ENCODE measurements at regions not wholly inside any gene's neighbourhood (a gene's known extent, or its start where the extent isn't known, plus 50 kb on each side); places are given as distances from the start of the nearest gene placed in this dataset.
"Not testable (repeated sequence)": the region's sequence is repeated elsewhere in the genome, so short reads cannot be mapped to it uniquely, and the experiment has no call there.

DNA sequence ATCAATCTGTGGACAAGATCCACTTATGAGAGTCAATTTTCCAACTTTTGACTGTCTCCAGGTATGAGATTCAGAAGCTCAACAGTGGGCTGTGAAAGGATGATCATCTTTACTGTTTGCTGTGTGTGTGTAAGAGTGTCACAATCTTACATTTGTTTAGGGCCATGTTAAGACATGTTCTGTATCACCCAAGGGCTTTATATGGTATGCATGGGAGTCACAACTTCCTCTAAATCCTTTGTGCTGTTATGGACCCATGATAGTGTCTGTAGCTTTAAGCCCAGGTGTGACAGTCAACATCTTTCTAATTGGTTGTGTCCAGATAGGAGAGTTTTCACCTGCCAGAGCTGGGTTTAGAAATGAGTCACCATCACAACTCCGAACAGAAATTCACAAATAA, 70.2 kb downstream of the ZNF726 start:
- not testable (repeated sequence) for DNase-seq

DNA sequence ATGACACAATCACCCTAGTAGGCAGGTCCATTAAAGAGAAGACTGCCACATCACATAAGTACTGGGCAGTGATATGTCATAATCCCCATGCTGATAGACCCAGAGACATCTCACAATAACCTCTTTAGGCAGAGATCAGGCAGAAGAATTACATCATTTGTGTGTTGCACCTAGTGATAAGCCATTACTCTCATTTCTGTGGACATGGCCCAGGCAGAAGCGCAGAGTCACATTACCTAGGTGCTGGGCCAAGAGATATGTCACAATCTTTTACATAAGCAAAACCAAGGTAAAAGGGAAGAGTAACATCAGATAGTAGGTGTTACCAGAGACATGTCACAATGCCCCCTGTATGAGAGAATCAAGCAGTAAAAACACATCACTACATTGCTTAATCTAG, 71.9 kb downstream of the ZNF726 start:
- no peak for DNase-seq

DNA sequence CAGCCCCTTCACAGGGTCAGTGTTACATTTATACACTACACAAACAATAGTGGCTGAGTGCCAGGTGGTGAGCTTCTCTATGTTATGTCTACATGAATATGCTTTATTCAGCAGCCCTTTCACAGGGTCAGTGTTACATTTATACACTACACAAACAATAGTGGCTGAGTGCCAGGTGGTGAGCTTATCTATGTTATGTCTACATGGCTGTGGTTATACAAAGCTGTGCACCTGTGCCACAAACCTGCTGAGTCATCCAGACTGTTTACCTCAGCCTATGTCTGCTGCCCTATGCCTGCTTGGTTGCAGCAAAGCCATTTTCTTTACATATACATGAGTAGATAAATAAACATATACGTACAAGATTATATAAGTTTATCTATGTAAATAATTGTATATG, 76.5 kb downstream of the ZNF726 start:
- DNase-seq: peak; percentile 82

GRCh38 chr19:23992348-23992747, 77.7 kb downstream of the ZNF726 start:
- no peak for DNase-seq

- DNase-seq: no peak
Measured at GRCh38 chr19:23993440-23993839, 78.8 kb downstream of the ZNF726 start.

DNA sequence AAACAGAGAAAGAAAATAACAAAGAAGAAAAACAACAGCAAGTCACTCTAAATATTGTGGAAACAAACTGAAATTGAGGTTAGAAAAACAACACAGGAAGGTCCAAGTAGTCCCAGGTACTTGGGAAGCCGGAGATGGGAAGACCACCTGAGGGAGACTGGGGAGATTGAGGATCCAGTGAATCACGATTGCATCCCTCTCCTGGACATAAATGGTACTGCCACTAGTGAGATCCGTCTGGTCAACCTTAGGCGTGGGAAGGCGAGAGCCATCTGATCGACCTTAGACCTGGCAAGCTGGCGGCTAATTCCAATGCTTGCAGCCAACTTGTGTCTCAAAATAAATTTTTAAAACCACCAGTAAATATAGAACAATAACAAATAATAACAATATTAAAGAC, 81.9 kb downstream of the ZNF726 start:
- no peak for DNase-seq

DNA sequence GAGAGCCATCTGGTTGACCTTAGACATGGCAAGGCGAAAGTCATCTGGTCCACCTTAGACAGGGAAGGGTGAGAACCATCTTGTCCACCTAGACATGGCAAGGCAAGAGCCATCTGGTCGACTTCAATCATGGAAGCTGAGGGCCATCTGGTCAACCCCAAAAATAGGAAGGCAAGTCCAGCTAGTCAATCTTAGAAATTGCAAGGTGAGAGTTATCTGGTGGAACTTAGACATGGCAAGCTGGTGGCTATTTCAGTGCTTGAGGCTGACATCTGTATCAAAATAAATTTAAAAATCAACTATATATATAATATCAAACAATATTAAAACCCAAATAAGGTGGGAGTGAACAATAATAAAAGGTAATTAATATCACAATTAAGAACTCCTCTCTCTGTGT, 83.9 kb downstream of the ZNF726 start:
- DNase-seq: no peak

DNA sequence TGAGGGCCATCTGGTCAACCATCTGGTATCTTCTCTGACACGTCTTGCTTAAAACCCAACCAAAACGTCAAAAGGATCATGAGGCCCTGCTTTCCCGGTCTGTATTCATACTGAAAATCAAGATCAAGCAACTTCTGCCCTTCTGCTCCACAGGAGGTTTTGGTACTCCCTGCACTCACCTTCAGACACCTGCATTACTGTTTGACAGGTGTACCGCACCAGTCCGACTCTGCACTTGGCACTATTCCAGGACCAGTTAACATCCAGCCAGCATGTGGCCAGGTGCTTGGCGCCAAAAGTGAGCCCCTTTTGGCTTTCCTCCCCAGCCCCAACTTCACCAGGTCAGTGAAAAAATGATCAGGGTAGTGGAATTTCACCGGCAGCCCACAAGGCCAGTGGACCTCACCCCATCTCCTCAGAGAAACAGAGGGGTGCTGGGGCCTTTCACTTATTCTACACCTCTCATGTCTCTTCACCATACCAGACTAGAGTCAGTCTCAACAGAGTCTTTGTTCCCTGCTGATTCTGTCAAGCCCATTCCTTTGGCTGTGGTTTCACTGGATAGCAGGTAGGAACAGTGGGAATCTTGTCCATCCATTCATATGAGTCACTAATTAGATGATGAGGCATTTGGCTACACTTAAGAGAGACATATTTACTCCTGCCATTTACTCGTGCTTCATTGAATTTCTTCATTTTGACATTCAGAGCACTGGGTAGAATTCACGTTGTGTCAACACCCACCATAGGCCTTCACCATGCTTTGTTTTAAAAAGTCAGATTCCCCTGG, 85.3 kb downstream of the ZNF726 start:
- DNase-seq: no peak

- no peak for DNase-seq
Measured at GRCh38 chr19:24000656-24001055, 86.0 kb downstream of the ZNF726 start.

GRCh38 chr19:24002256-24002945, 84.6 kb upstream of the ZNF254 start:
- DNase-seq: no peak

DNA sequence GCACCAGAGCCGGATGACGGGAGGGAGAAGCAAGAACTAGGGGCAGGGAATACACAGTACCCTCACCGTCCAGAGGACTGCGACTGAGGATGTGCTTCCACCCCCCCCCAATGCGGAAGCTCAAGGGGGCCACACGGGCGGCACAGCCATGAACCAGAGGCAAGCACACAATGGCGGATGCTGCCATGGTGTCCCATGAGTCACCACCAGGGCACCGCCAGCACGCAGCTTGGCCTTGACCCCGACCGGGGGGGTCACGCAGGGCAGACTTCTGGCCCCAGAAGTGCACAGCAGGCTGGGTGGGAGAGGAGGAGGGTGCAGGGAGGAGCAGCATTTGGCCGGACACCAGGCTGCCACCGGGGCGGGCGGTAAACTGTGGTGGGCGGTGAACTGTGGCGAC, 83.5 kb upstream of the ZNF254 start:
- no peak for DNase-seq

GRCh38 chr19:24004166-24004565, 82.8 kb upstream of the ZNF254 start:
- no peak for DNase-seq

DNA sequence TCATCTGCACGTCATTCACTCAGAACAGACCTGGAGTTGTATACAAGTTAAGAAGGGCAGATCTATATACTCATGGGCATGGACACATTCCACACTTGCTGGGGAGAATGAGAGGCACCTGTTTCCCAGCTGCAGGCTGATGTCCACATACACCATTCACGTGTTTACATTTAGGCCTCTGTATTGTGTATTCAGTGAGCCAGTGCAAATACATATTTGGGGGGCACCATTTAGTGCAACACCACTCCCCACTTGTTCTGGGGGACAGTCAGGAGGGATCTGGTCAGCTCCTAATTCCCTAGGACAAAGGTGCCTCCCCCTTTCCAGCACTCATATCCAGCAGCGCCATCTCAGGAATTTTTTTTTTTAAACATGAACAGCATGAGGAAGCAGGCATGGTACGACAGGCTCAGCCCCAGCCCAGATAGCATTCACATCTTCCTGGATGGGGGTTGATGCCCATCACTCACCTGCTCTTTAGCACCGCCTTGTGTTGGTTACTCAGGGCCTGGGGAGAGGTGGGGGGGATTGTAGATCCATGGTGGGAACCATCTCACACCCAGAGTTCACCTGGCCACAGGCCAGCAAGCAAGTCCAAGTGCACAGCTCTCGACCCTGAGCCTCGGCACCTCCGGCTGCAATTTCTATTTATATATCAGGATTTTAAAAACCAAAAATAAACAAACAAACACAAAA, 56.9 kb upstream of the ZNF254 start:
- no peak for DNase-seq

- DNase-seq: no peak
Measured at GRCh38 chr19:24032651-24033050, 54.3 kb upstream of the ZNF254 start.

DNA sequence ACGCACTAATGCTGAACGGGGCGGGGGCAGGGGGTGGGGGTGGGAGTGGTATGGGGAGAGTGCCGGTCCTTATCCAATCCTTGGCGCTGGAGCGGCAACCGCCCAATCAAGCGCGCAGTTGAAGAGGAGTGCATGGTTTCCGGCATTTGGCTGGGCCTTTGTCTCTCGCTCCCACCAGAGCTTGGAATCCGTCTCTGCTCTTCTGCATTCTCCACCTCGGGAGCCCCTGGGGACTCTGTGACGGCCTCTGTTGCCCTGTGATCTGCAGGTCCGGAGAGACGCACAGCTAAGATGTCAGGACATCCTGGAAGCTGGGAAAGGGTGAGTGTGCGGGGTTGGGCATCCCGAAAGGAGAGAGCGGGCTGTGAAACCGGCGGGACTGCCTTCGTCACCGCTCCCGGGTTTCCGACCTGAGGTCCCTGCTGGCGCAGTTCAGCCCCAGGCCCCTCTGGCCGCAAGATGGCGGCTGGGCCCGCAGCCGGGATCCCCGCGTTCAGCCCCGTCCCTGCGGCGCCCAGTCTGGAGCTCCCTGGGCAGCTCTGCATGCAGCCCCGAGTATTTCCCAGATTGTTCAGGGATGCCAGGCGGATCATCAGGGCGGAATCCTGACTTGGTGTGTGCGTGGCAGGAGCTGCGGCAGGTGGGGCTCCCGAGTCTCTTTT, 53.6 kb upstream of the ZNF254 start:
- peak; percentile 91 for DNase-seq

DNA sequence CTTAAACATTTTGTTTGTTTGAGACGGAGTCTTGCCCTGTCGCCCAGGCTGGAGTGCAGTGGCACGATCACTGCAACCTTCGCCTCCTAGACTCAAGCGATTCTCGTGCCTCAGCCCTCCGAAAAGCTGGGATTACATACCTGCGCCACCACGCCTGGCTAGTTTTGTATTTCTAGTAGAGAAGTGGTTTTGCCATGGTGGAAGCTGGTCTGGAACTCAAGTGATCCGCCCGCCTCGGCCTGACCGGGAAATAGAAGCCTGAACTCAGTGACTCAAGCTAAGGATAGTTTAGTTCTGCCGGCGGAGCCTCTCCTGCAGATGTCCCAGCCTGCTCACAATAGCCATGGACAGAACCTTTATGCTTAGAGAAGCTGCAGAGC, 53.0 kb upstream of the ZNF254 start:
- peak; percentile 33 for DNase-seq

- DNase-seq: not testable (repeated sequence)
Measured at GRCh38 chr19:24035261-24035880, 51.6 kb upstream of the ZNF254 start.

All from DMS153 (cell line).